Neural progenitor cell (in vitro differentiated cells): ENCODE measurements at regions not wholly inside any gene's neighbourhood (a gene's known extent, or its start where the extent isn't known, plus 50 kb on each side); places are given as distances from the start of the nearest gene placed in this dataset.

ENCODE experiments used
- DNase-seq: peaks from one replicate; pipeline ENCODE4 v3.0.0-alpha.2; 2016; ENCODE audit warnings: low spot score
- H2AFZ ChIP-seq: fragments of 200-600 bp; sonication (generic); replicated peaks from 2 replicates; pipeline ENCODE4 v1.6.1; 2016; ENCODE audit warnings: antibody characterized with exemption
- H3F3A ChIP-seq: fragments of 200-600 bp; sonication (generic); 2 replicates; pipeline ENCODE4 v1.6.1; 2016; ENCODE audit warnings: antibody characterized with exemption, low read depth
- H3K27ac ChIP-seq: fragments of 200-600 bp; sonication (generic); 2 replicates; pipeline ENCODE4 v1.5.1; 2016; ENCODE audit warnings: mild to moderate bottlenecking
- H3K27me3 ChIP-seq: fragments of 200-600 bp; sonication (generic); 2 replicates; pipeline ENCODE4 v1.6.1; 2016; ENCODE audit warnings: mild to moderate bottlenecking, moderate library complexity
- H3K36me3 ChIP-seq: fragments of 200-600 bp; sonication (generic); 2 replicates; pipeline ENCODE4 v1.5.1; 2016
- H3K4me1 ChIP-seq: fragments of 200-600 bp; sonication (generic); 2 replicates; pipeline ENCODE4 v1.6.1; 2016; ENCODE audit warnings: mixed run types
- H3K4me2 ChIP-seq: fragments of 200-600 bp; sonication (generic); 2 replicates; pipeline ENCODE4 v1.6.1; 2016
- H3K4me3 ChIP-seq: fragments of 200-600 bp; sonication (generic); 2 replicates; pipeline ENCODE4 v1.5.1; 2016
- H3K79me2 ChIP-seq: fragments of 200-600 bp; sonication (generic); 2 replicates; pipeline ENCODE4 v1.6.1; 2016; ENCODE audit warnings: low read depth
- H3K9ac ChIP-seq: fragments of 200-600 bp; sonication (generic); 2 replicates; pipeline ENCODE4 v1.6.1; 2016
- H3K9me3 ChIP-seq: fragments of 200-600 bp; sonication (generic); 2 replicates; pipeline ENCODE4 v1.5.1; 2016; ENCODE audit warnings: low read depth
- H4K20me1 ChIP-seq: fragments of 200-600 bp; sonication (generic); 2 replicates; pipeline ENCODE4 v1.6.1; 2016; ENCODE audit warnings: low read depth
- H3K27ac Mint-ChIP-seq: 3 replicates; pipeline ENCODE4 v1.8.0; 2021; ENCODE audit warnings: mixed read lengths
- H3K27me3 Mint-ChIP-seq: 2 replicates; pipeline ENCODE4 v1.8.0; 2022; ENCODE audit warnings: low read depth, mild to moderate bottlenecking, inconsistent platforms, moderate library complexity, mixed read lengths; ENCODE audit not compliant: insufficient read depth
- H3K36me3 Mint-ChIP-seq: 3 replicates; pipeline ENCODE4 v1.8.0; 2021; ENCODE audit warnings: mixed read lengths
- H3K4me1 Mint-ChIP-seq: 3 replicates; pipeline ENCODE4 v1.8.0; 2021; ENCODE audit warnings: mixed read lengths
- H3K4me3 Mint-ChIP-seq: 3 replicates; pipeline ENCODE4 v1.8.0; 2021; ENCODE audit warnings: mild to moderate bottlenecking, moderate library complexity, mixed read lengths
- H3K9me3 Mint-ChIP-seq: 3 replicates; pipeline ENCODE4 v1.8.0; 2020; ENCODE audit warnings: mixed read lengths
- EZH2 ChIP-seq: fragments of 200-600 bp; sonication (generic); IDR thresholded peaks from 2 replicates; pipeline ENCODE4 v1.6.1; 2017; ENCODE audit warnings: antibody characterized with exemption, mild to moderate bottlenecking, moderate library complexity
- EZH2phosphoT487 ChIP-seq: fragments of 200-600 bp; sonication (generic); IDR thresholded peaks from 2 replicates; pipeline ENCODE4 v1.6.1; 2017; ENCODE audit warnings: antibody characterized with exemption
- TF ChIP-seq, protein P1 (sequence below): fragments of 200-600 bp; sonication (generic); IDR thresholded peaks from 2 replicates; pipeline ENCODE4 v1.5.1; 2017; ENCODE audit warnings: antibody characterized with exemption, mild to moderate bottlenecking

DNA sequence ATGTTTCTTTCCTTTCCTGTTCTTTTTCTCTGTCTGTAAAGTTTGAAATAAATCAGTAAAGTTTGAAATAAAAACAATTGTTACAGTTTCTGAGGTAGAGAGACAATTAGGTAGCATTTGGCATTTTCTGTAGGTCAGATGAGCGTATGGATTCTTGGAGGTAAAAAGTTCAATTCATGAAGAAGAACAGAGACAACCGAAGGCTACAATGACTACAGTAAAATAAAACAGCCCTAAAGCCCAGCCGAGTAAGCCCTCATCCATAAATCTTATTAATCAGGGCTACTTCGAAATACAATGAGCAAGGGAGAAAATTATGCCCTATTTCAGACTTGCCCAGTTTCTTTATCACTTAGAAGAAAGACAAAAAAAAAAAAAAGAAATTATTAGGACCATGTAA, 941.9 kb upstream of the SLC10A2 start:
- Mint-ChIP-seq H3K27me3 (no peaks in the 10 kb centered on the region), H3K4me1 (peaks cover 32% of the 10 kb centered on the region), H3K9me3 (no peaks in the 10 kb centered on the region), H3K27ac (no peak overlapping the region), H3K4me3 (no peak overlapping the region), H3K36me3 (no peaks in the 10 kb centered on the region)
- no peaks in the 10 kb centered on the region for H3F3A ChIP-seq
- no peak for DNase-seq
- H3K4me1 ChIP-seq: peaks cover 15% of the 10 kb centered on the region
- H4K20me1 ChIP-seq: no peaks in the 10 kb centered on the region
- no peaks in the 10 kb centered on the region for H3K79me2 ChIP-seq
- TF ChIP-seq EZH2phosphoT487 (no peak), EZH2 (no peak)
- TF ChIP-seq, protein P1, sequence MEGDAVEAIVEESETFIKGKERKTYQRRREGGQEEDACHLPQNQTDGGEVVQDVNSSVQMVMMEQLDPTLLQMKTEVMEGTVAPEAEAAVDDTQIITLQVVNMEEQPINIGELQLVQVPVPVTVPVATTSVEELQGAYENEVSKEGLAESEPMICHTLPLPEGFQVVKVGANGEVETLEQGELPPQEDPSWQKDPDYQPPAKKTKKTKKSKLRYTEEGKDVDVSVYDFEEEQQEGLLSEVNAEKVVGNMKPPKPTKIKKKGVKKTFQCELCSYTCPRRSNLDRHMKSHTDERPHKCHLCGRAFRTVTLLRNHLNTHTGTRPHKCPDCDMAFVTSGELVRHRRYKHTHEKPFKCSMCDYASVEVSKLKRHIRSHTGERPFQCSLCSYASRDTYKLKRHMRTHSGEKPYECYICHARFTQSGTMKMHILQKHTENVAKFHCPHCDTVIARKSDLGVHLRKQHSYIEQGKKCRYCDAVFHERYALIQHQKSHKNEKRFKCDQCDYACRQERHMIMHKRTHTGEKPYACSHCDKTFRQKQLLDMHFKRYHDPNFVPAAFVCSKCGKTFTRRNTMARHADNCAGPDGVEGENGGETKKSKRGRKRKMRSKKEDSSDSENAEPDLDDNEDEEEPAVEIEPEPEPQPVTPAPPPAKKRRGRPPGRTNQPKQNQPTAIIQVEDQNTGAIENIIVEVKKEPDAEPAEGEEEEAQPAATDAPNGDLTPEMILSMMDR: no peak
- H3K9ac ChIP-seq: no peak overlapping the region
- no peaks in the 10 kb centered on the region for H3K9me3 ChIP-seq
- H3K4me2 ChIP-seq: no peak overlapping the region
- no peak overlapping the region for H2AFZ ChIP-seq
- H3K36me3 ChIP-seq: no peaks in the 10 kb centered on the region
- no peak overlapping the region for H3K27ac ChIP-seq
- no peaks in the 10 kb centered on the region for H3K27me3 ChIP-seq
- H3K4me3 ChIP-seq: no peak overlapping the region

DNA sequence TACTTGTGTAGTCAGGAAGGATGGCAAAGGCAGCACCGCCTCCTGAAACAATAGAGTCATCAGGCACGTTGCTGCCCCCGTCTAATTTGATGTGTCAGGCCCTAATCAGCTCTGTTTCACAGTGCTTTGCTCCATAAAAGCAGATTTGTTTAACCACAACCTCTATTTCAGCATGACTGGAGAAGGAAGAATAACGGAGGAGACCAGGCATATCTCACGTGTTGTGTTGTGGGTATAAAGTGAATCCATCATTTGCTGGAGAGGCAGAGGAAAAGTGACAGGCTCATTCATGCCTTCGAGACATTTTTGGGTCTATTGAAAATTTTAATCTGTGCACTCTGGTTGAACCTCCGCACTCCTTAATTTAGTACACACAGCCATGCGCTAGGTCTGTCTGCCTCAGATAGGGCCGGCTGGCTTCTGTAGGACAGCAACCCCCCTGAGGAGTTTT, 940.4 kb upstream of the SLC10A2 start:
- no peaks in the 10 kb centered on the region for H3K9me3 ChIP-seq
- no peaks in the 10 kb centered on the region for H3K27me3 ChIP-seq
- H3K4me1 ChIP-seq: peaks cover 13% of the 10 kb centered on the region
- no peak for DNase-seq
- H3K9ac ChIP-seq: no peak overlapping the region
- H3K36me3 ChIP-seq: no peaks in the 10 kb centered on the region
- no peak overlapping the region for H3K4me2 ChIP-seq
- no peaks in the 10 kb centered on the region for H3F3A ChIP-seq
- H3K36me3 Mint-ChIP-seq: no peaks in the 10 kb centered on the region
- no peak overlapping the region for H3K27ac ChIP-seq
- H3K27ac Mint-ChIP-seq: no peak overlapping the region
- no peak overlapping the region for H3K4me3 Mint-ChIP-seq
- peaks cover 25% of the 10 kb centered on the region for H3K4me1 Mint-ChIP-seq
- H3K27me3 Mint-ChIP-seq: no peaks in the 10 kb centered on the region
- H4K20me1 ChIP-seq: no peaks in the 10 kb centered on the region
- no peak overlapping the region for H3K4me3 ChIP-seq
- H2AFZ ChIP-seq: no peak overlapping the region
- TF ChIP-seq EZH2phosphoT487: no peak
- TF ChIP-seq, protein P1: no peak
- TF ChIP-seq EZH2: no peak
- no peaks in the 10 kb centered on the region for H3K79me2 ChIP-seq
- H3K9me3 Mint-ChIP-seq: no peaks in the 10 kb centered on the region

DNA sequence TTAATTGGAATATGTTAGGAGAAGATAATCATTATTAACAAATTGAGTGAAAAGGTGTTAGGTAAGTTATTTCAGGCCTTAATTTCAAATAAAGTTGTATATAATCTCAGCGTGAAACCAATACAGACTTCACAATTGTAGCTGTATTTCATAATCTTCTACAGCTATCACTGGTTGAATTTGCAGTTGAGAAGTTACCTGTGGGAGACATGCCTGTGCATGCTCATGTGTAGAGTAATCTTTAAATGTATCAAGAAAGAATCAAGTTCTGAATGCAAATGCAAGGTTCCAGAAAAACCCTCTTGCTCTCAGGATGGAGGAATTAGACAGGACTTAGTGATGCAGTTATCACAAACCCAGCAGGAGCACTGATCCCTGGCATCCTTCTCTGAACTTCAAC, 938.4 kb upstream of the SLC10A2 start:
- no peak overlapping the region for H3K27ac Mint-ChIP-seq
- TF ChIP-seq, protein P1: no peak
- TF ChIP-seq EZH2phosphoT487: no peak
- no peak for TF ChIP-seq EZH2
- no peak for DNase-seq

More for the DNA sequence above, 938.4 kb upstream of the SLC10A2 start:
- no peak overlapping the region for H3K9ac ChIP-seq
- H3K9me3 ChIP-seq: no peaks in the 10 kb centered on the region
- H3K4me3 ChIP-seq: no peak overlapping the region
- no peak overlapping the region for H3K27ac ChIP-seq
- no peaks in the 10 kb centered on the region for H3K27me3 ChIP-seq
- no peaks in the 10 kb centered on the region for H3K27me3 Mint-ChIP-seq
- no peak overlapping the region for H2AFZ ChIP-seq
- no peaks in the 10 kb centered on the region for H4K20me1 ChIP-seq
- peaks cover 18% of the 10 kb centered on the region for H3K4me1 Mint-ChIP-seq
- H3K36me3 Mint-ChIP-seq: no peaks in the 10 kb centered on the region
- peaks cover 8% of the 10 kb centered on the region for H3K4me1 ChIP-seq
- H3K4me3 Mint-ChIP-seq: no peak overlapping the region
- H3K36me3 ChIP-seq: no peaks in the 10 kb centered on the region
- no peaks in the 10 kb centered on the region for H3K79me2 ChIP-seq
- H3K4me2 ChIP-seq: no peak overlapping the region
- no peaks in the 10 kb centered on the region for H3K9me3 Mint-ChIP-seq
- no peaks in the 10 kb centered on the region for H3F3A ChIP-seq
